Ascending aorta (tissue), 2 donors: ENCODE measurements at regions not wholly inside any gene's neighbourhood (a gene's known extent, or its start where the extent isn't known, plus 50 kb on each side); places are given as distances from the start of the nearest gene placed in this dataset.
"Not testable (repeated sequence)": the region's sequence is repeated elsewhere in the genome, so short reads cannot be mapped to it uniquely, and the experiment has no call there.

Experiments used
- DNase-seq, 2 donors: peaks; one replicate each; pipeline ENCODE4 v3.0.0-alpha.2; 2019; ENCODE audit warnings: low spot score in 2 of 2
- H3K27ac ChIP-seq, 2 donors: fragments of 200-600 bp; sonication (generic); one replicate each; pipeline ENCODE4 v1.5.1; 2016 to 2017; ENCODE audit warnings: mild to moderate bottlenecking in 1 of 2
- H3K27me3 ChIP-seq: fragments of 200-600 bp; sonication (generic); one replicate; pipeline ENCODE4 v1.5.1; 2017
- H3K36me3 ChIP-seq, 2 donors: fragments of 200-600 bp; sonication (generic); one replicate each; pipeline ENCODE4 v1.5.1; 2016
- H3K4me1 ChIP-seq, 2 donors: fragments of 200-600 bp; sonication (generic); one replicate each; pipeline ENCODE4 v1.5.1; 2016 to 2017; ENCODE audit warnings: mild to moderate bottlenecking in 1 of 2
- H3K4me3 ChIP-seq, 2 donors: fragments of 200-600 bp; sonication (generic); one replicate each; pipeline ENCODE4 v1.5.1; 2016 to 2017; ENCODE audit warnings: mild to moderate bottlenecking in 1 of 2
- H3K9me3 ChIP-seq, 2 donors: fragments of 200-600 bp; sonication (generic); one replicate each; pipeline ENCODE4 v1.5.1; 2016
- intact Hi-C: fragments of 100-400 bp; cut with DNase I; formaldehyde crosslinking; loops from one replicate; pipeline ENCODE4 v1.15.1; 2023
- TF ChIP-seq, protein P1 (sequence below), 3 experiments: fragments of 200-600 bp in 2 of 3; fragments of 450-650 bp in 1 of 3; sonication (generic) in 2 of 3; IDR thresholded peaks; one replicate each; pipeline ENCODE4 v1.5.1; 2016 to 2019; ENCODE audit warnings: antibody characterized with exemption in 3 of 3, mild to moderate bottlenecking in 1 of 3, moderate library complexity in 1 of 3

DNA sequence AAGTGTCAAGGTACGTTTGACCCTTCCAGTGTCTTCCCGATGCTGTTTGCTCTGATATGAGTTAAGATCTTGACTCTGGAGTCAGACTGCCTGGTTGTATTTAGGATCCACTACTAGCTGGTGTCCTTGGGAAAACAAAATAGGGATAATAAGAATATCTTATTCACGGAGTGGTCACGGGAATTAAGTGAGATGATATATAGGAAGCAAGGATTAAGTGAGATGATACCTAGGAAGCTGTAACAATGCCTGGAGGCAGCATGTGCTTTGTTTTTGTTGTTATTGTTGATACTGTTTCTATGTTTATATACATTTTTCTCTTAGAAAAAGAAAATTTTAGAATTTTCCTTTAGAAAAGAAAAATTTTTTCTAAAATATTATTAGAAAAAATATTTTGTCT, 87.0 kb downstream of the LYZL1 start:
- H3K27me3 ChIP-seq: no peaks in the 10 kb centered on the region
- peaks cover 0 to 1% of the 10 kb centered on the region in 2 donors for H3K4me1 ChIP-seq
- no peaks in the 10 kb centered on the region for H3K36me3 ChIP-seq
- H3K9me3 ChIP-seq: no peaks in the 10 kb centered on the region
- intact Hi-C loops: no loop called here
- H3K4me3 ChIP-seq: no peak overlapping the region
- TF ChIP-seq, protein P1, sequence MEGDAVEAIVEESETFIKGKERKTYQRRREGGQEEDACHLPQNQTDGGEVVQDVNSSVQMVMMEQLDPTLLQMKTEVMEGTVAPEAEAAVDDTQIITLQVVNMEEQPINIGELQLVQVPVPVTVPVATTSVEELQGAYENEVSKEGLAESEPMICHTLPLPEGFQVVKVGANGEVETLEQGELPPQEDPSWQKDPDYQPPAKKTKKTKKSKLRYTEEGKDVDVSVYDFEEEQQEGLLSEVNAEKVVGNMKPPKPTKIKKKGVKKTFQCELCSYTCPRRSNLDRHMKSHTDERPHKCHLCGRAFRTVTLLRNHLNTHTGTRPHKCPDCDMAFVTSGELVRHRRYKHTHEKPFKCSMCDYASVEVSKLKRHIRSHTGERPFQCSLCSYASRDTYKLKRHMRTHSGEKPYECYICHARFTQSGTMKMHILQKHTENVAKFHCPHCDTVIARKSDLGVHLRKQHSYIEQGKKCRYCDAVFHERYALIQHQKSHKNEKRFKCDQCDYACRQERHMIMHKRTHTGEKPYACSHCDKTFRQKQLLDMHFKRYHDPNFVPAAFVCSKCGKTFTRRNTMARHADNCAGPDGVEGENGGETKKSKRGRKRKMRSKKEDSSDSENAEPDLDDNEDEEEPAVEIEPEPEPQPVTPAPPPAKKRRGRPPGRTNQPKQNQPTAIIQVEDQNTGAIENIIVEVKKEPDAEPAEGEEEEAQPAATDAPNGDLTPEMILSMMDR (IDR thresholded peaks at IDR 0.05): no peak
- DNase-seq: no peak
- H3K27ac ChIP-seq: no peak overlapping the region

DNA sequence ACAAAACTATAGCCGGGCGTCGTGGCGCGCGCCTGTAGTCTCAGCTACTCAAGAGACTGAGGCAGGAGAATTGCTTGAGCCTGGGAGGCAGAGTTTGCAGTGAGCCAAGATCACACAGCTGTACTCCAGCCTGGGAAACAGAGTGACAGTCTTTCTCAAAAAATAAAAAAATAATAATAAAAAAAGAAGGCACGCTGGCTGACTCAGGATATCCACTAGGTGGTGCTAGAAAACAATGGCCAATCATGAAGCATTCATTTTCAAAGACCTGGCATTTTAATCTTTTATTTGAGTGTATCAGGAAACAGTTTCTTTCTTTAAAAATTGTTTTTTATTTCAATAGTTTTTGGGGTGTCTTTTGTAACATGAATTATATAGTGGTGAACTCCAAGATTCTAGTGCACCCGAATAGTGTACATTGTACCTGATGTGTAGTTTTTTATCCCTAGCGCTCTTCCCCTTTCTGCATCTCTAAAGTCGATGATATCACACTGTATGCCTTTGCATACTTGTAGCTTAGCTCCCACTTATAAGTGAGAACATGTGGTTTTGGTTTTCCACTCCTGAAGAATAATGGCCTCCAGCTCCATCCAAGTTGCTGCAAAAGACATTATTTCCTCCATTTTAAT, 88.6 kb downstream of the LYZL1 start:
- Histone ChIP-seq H3K27me3 (no peaks in the 10 kb centered on the region), H3K9me3 (no peaks in the 10 kb centered on the region), H3K4me1 (no peaks in the 10 kb centered on the region), H3K4me3 (no peak overlapping the region), H3K27ac (no peak overlapping the region), H3K36me3 (no peaks in the 10 kb centered on the region)
- intact Hi-C loops: no loop called here
- TF ChIP-seq, protein P1 (IDR thresholded peaks at IDR 0.05): peak; percentile 31 to 76 (median 74)
- DNase-seq: peak in 1 of 2 donors; percentile 35

DNA sequence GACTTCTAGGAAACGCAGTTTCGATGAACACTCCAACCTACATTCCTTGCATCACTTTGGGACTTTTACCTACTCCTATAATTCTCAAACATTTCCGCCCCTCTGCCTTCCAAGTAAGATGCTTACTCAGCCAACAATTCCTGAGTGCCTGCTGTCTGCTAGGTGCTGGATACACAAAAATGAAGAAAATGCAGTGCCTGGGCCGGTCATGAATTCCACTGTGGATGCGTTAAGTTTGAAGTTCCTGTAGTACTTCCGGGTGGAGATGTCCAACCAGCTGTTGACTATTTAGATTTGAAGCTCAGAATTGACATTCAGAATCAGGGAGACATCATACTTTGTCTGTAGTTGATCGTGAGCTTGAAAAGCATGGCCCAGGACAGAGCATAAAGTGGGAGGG, 89.2 kb downstream of the LYZL1 start:
- no peak for DNase-seq
- intact Hi-C loops: no loop called here
- Histone ChIP-seq H3K27ac (no peak overlapping the region), H3K4me3 (no peak overlapping the region), H3K27me3 (no peaks in the 10 kb centered on the region), H3K4me1 (no peaks in the 10 kb centered on the region), H3K9me3 (no peaks in the 10 kb centered on the region), H3K36me3 (no peaks in the 10 kb centered on the region)
- TF ChIP-seq, protein P1 (IDR thresholded peaks at IDR 0.05): no peak

DNA sequence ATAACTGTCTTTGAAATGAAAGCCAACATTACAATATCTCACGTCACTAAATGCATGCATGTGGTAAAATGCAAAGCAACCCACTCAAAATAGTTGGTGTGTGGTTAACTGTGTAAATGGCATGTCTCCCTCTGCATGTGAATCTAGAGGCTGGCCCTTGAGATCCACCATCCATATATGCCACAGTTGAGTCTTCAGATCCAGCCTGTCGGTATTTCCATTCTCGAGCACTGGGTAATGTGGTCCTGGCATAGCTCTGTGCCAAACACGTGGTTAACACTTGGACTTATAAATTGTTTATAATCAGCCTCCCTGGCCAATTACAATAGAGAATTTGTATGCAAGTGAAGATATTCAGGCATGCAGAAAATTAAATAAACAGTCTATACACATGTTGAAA, 90.3 kb downstream of the LYZL1 start:
- Histone ChIP-seq H3K36me3 (no peaks in the 10 kb centered on the region), H3K4me1 (no peaks in the 10 kb centered on the region), H3K27me3 (no peaks in the 10 kb centered on the region), H3K9me3 (no peaks in the 10 kb centered on the region), H3K4me3 (no peak overlapping the region), H3K27ac (no peak overlapping the region)
- DNase-seq: no peak
- intact Hi-C loops: no loop called here
- TF ChIP-seq, protein P1 (IDR thresholded peaks at IDR 0.05): no peak

DNA sequence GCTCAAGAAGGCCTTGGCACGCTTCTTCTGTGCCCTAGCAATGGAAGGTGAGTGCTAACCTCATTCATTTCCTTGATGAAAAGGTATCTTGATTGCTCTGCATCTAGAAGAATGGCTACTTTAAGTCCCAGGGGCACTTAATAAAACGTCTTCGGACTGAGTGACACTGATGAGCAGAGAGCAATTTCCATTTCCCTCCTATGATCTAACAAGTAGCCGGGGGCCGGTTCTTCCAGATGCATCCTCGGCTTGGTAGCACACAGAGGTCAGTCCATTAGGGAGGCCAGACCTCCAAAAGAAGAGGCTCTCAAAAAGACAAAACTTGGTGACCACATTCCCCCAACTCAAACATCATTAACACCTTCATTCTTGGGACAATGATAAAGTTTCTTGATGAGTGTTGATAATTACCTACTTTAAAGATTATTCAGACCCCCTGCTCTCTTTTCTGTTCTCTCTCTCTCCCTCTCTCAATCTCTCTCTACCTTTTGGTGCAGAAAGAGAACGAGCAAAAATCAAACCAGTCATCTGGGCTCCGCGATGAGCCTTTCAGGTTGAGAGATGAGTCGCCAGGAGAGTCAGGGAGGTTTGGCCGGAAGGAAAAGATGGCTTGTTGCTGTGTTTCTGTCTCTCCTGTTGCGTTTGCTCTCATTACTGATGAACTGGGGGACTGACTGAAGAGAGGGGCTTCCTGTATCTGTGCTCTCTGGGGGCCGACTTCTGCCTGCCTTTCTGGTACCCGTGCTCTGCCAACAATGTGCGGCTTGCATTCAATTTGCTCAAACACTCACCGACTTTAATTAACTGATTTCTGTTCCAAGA, 91.1 kb downstream of the LYZL1 start:
- H3K9me3 ChIP-seq, H3K27ac ChIP-seq, H3K4me3 ChIP-seq, H3K4me1 ChIP-seq, DNase-seq, H3K36me3 ChIP-seq, intact Hi-C loops, H3K27me3 ChIP-seq: not testable (repeated sequence)

DNA sequence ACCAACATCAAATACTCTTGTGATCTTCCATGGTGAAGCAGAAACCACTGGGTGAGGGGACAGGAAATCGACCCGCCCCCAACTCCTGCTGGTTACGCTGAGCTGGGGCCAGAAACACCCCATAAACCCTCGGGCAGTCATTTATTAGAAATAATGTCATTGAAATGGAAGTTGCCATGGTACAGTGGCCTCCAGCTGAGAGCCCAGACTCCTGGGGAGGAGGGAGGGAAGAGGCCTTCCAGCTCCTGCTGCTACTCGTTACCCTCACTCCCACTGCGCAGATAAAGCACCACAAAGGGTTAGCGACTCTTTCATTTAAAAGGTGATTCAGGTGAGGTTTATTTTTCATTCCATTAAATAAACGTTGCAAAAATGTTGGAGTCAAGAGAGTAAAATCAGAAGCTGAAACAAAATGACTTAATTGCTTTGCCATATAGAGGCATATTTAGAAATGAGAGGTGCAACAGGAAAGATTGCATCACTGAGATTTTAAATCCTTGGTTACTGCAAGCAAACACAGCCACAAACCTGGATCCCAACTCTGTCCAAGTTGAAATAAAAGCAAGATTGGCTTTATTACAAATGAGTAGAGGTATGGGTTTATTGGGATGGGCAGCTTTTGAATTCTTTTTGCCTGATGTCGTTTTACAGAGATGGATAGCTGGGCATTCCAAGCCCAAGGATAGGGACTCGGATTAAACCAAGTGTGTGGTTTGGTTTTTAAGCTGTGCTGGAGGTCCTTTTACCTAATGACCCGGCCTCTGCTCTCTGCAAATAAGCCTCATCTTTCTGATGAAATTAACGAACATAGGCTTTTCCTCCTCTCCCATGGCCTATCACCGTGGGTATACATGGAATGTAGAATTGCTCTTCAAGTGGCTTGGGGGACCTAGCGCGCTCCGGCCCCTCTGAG, 92.0 kb downstream of the LYZL1 start:
- intact Hi-C loops, H3K9me3 ChIP-seq, H3K4me1 ChIP-seq, DNase-seq, H3K27ac ChIP-seq, H3K27me3 ChIP-seq, H3K36me3 ChIP-seq, H3K4me3 ChIP-seq: not testable (repeated sequence)
